Esophagus squamous epithelium (tissue), 4 donors: ENCODE measurements at regions not wholly inside any gene's neighbourhood (a gene's known extent, or its start where the extent isn't known, plus 50 kb on each side); places are given as distances from the start of the nearest gene placed in this dataset.

ENCODE experiments used
- POLR2A ChIP-seq, 4 donors: fragments of 450-650 bp; IDR thresholded peaks; one replicate each; pipeline ENCODE4 v1.6.1; 2017; ENCODE audit warnings: antibody characterized with exemption in 4 of 4, mild to moderate bottlenecking in 4 of 4, moderate library complexity in 3 of 4
- TF ChIP-seq, protein P1 (sequence below), 6 experiments: fragments of 450-650 bp in 4 of 6; fragments of 200-600 bp in 2 of 6; sonication (generic) in 2 of 6; IDR thresholded peaks; one replicate each; pipeline ENCODE4 v1.5.1; 2016 to 2019; ENCODE audit warnings: antibody characterized with exemption in 6 of 6, mild to moderate bottlenecking in 4 of 6, moderate library complexity in 4 of 6

DNA sequence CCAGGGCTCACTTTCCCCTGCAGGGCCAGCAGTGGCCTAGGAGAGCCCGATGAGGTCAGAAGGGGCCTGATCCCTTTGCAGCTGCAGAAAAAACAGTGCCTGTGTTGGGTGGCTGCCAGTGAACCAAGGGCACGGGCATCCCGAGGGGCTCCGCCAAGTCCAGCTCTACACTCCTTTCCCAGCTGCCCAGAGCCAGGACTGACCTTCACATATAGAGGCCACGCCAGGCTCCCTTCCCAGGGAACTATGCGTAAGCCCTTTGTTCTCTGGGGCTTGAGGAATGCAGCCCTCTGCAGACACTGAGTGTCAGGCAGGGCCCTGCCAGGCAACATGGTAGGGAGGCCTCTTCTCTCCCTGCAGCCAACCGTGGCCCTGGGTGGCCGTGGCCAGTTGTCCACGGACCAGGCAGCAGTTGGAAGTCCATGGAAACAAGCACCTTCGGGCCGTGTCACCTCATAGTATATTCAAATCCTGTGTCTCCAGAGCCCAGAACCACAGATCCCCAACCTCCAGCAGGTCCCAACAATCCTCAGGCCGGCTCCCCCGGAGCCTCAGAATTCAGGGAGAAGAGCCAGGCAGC lies 194.0 kb downstream of the NPHP4 start:
- TF ChIP-seq, protein P1, sequence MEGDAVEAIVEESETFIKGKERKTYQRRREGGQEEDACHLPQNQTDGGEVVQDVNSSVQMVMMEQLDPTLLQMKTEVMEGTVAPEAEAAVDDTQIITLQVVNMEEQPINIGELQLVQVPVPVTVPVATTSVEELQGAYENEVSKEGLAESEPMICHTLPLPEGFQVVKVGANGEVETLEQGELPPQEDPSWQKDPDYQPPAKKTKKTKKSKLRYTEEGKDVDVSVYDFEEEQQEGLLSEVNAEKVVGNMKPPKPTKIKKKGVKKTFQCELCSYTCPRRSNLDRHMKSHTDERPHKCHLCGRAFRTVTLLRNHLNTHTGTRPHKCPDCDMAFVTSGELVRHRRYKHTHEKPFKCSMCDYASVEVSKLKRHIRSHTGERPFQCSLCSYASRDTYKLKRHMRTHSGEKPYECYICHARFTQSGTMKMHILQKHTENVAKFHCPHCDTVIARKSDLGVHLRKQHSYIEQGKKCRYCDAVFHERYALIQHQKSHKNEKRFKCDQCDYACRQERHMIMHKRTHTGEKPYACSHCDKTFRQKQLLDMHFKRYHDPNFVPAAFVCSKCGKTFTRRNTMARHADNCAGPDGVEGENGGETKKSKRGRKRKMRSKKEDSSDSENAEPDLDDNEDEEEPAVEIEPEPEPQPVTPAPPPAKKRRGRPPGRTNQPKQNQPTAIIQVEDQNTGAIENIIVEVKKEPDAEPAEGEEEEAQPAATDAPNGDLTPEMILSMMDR (IDR thresholded peaks at IDR 0.05) = no peak
- TF ChIP-seq POLR2A (IDR thresholded peaks at IDR 0.05) = no peak
